Fibroblast of mammary gland (primary cell): ENCODE measurements at regions not wholly inside any gene's neighbourhood (a gene's known extent, or its start where the extent isn't known, plus 50 kb on each side); places are given as distances from the start of the nearest gene placed in this dataset.
A peak's percentile ranks its signal among the peaks of the same experiment; 100 is the strongest.

Experiments
- DNase-seq: peaks from one replicate; pipeline ENCODE4 v3.0.0-alpha.2; 2010; ENCODE audit warnings: low read depth
- H3K4me3 ChIP-seq: 2 replicates; pipeline ENCODE4 v1.5.1; 2011; ENCODE audit warnings: low read depth, mild to moderate bottlenecking, low read length, moderate library complexity; ENCODE audit not compliant: control insufficient read depth
- CTCF ChIP-seq: conservative IDR thresholded peaks from 2 replicates; pipeline ENCODE4 v1.5.1; 2011; ENCODE audit warnings: low read depth, low read length, inconsistent platforms; ENCODE audit not compliant: control insufficient read depth, insufficient read depth

DNA sequence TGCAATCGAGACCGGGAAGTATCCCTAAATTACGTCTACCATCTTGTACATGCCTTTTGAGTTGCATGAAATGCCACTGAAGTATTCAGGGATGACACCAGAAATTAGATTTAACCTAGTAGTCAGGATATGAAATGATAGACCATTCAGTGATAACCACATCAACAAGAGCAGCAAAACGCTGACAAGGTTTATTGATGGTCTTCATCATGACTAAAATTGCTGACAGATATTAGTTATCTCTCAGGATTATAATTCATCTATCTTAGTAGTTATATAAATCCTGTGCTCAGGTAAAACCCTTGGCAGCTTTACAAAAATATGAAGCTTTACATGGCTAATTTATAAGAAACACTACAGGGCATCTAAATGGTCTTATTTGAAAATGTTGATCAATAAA is 1104.7 kb downstream of the EFNA5 start:
- H3K4me3 ChIP-seq: no peak overlapping the region
- TF ChIP-seq CTCF: no peak

DNA sequence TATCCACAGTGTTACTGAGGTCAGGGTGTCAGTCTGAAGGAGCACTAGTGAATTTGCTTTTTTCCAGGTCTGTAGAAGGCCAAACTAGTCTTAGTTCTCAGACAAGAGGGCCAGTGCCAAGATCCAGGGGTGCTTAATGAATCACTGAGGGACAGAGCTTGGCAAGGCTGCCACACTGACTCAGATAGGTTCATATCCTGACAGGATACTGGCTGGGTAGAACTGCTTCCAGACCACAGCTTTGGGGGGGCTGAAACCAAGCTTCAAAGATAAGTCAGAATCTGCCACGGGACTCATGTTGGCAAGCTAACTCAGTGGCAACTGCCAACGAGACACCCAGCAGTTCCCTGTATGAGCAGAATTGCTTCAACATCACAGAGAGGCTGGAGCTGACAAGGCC is 1125.4 kb downstream of the EFNA5 start:
- peak; percentile 4 for DNase-seq
- no peak overlapping the region for H3K4me3 ChIP-seq
- TF ChIP-seq CTCF: no peak

More for the DNA sequence above, 1104.7 kb downstream of the EFNA5 start:
- no peak for DNase-seq

- H3K4me3 ChIP-seq: no peak overlapping the region
- TF ChIP-seq CTCF: no peak
- no peak for DNase-seq
Observed at GRCh38 chr5:106543330-106543729, 1127.4 kb downstream of the EFNA5 start.

GRCh38 chr5:106530150-106530549 is 1140.6 kb downstream of the EFNA5 start:
- H3K4me3 ChIP-seq: no peak overlapping the region
- TF ChIP-seq CTCF: no peak
- DNase-seq: no peak

GRCh38 chr5:106525438-106525837 is 1145.3 kb downstream of the EFNA5 start:
- TF ChIP-seq CTCF: no peak
- no peak overlapping the region for H3K4me3 ChIP-seq
- DNase-seq: no peak

GRCh38 chr5:106523852-106524251 is 1146.9 kb downstream of the EFNA5 start:
- TF ChIP-seq CTCF: no peak
- H3K4me3 ChIP-seq: no peak overlapping the region
- DNase-seq: no peak

DNA sequence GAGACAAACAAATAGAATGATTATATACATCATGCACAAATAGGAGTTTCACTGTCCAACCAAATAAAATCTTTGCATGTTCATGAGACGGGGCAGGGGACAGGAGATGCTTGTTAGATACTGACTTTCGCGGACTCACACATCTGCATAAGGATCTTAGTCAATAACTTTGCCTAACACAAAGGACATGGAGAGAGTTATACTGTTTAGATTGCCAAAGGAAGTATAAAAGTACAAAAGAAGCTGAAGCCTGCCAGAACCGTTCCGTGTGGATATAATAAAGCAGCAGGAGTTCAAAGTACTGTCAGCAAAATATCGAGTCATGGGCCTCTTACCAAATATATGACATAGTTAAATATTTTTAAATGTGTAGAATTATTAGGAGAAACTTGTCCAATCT is 1148.4 kb downstream of the EFNA5 start:
- DNase-seq: no peak
- no peak overlapping the region for H3K4me3 ChIP-seq
- TF ChIP-seq CTCF: no peak
